Muscle of leg (tissue), 3 donors: ENCODE measurements at regions not wholly inside any gene's neighbourhood (a gene's known extent, or its start where the extent isn't known, plus 50 kb on each side); places are given as distances from the start of the nearest gene placed in this dataset.
A peak's percentile ranks its signal among the peaks of the same experiment; 100 is the strongest.

Source experiments
- DNase-seq: peaks from one replicate; pipeline ENCODE4 v3.0.0; 2013
- H3K27ac ChIP-seq: one replicate; pipeline ENCODE4 v1.5.1; 2013; ENCODE audit warnings: mild to moderate bottlenecking, low read length, control low read depth
- H3K27me3 ChIP-seq: one replicate; pipeline ENCODE4 v1.6.1; 2013; ENCODE audit warnings: low read length; ENCODE audit not compliant: control insufficient read depth, insufficient read depth
- H3K36me3 ChIP-seq: one replicate; pipeline ENCODE4 v1.6.1; 2013; ENCODE audit warnings: low read length; ENCODE audit not compliant: control insufficient read depth, insufficient read depth
- H3K4me1 ChIP-seq: one replicate; pipeline ENCODE4 v1.6.1; 2013; ENCODE audit warnings: low read length; ENCODE audit not compliant: control insufficient read depth, insufficient read depth
- H3K4me3 ChIP-seq: one replicate; pipeline ENCODE4 v1.5.1; 2013; ENCODE audit warnings: low read length, control low read depth
- H3K9me3 ChIP-seq: replicated peaks from 2 replicates; pipeline ENCODE4 v1.6.1; 2013; ENCODE audit warnings: low read depth, low read length; ENCODE audit not compliant: control insufficient read depth
- WGBS: methylation state at CpG from one replicate; pipeline ENCODE4 v1.1.5; 2013; ENCODE audit warnings: missing lambda C conversion rate; ENCODE audit not compliant: insufficient coverage; 5-methylcytosine and 5-hydroxymethylcytosine counted together

- Histone ChIP-seq H3K4me1 (peaks cover 12% of the 10 kb centered on the region), H3K36me3 (no peaks in the 10 kb centered on the region), H3K4me3 (peak overlapping the region; percentile 83), H3K9me3 (no peaks in the 10 kb centered on the region), H3K27me3 (peaks cover 5% of the 10 kb centered on the region), H3K27ac (peak overlapping the region; percentile 91)
- under 1% methylated on average over 86 of the region's 96 CpGs for WGBS
- DNase-seq: peak; percentile 76
These were observed 413.7 kb downstream of the PCNX1 start for GRCh38 chr14:71320734-71321573.

GRCh38 chr14:71321574-71322315, 414.5 kb downstream of the PCNX1 start:
- Histone ChIP-seq H3K4me3 (peak overlapping the region; percentile 83), H3K27me3 (peaks cover 5% of the 10 kb centered on the region), H3K36me3 (no peaks in the 10 kb centered on the region), H3K4me1 (peaks cover 12% of the 10 kb centered on the region), H3K27ac (peak overlapping the region; percentile 83), H3K9me3 (no peaks in the 10 kb centered on the region)
- 0% methylated on average over 9 of the region's 25 CpGs for WGBS
- peak; percentile 80 for DNase-seq

- Histone ChIP-seq H3K27ac (no peak overlapping the region), H3K36me3 (no peaks in the 10 kb centered on the region), H3K27me3 (peaks cover 5% of the 10 kb centered on the region), H3K4me1 (peaks cover 12% of the 10 kb centered on the region), H3K9me3 (no peaks in the 10 kb centered on the region), H3K4me3 (no peak overlapping the region)
- WGBS: 30% methylated on average over 2 of the region's 2 CpGs
- DNase-seq: peak; percentile 82
These were observed 415.5 kb downstream of the PCNX1 start for GRCh38 chr14:71322655-71323250.

- no peak for DNase-seq
- peaks cover 5% of the 10 kb centered on the region for H3K27me3 ChIP-seq
- H3K9me3 ChIP-seq: no peaks in the 10 kb centered on the region
- no peak overlapping the region for H3K4me3 ChIP-seq
- H3K36me3 ChIP-seq: no peaks in the 10 kb centered on the region
- H3K27ac ChIP-seq: no peak overlapping the region
- peaks cover 8% of the 10 kb centered on the region for H3K4me1 ChIP-seq
- WGBS: 47% methylated on average over 3 of the region's 6 CpGs
These were observed 417.6 kb downstream of the PCNX1 start for GRCh38 chr14:71324767-71325272.

- no peak for DNase-seq
- Histone ChIP-seq H3K27me3 (no peaks in the 10 kb centered on the region), H3K4me3 (no peak overlapping the region), H3K4me1 (no peaks in the 10 kb centered on the region), H3K9me3 (no peaks in the 10 kb centered on the region), H3K27ac (no peak overlapping the region), H3K36me3 (no peaks in the 10 kb centered on the region)
- 71% methylated on average over 1 of the region's 1 CpG for WGBS
These were observed 420.4 kb downstream of the PCNX1 start for GRCh38 chr14:71327691-71328090.

- no peaks in the 10 kb centered on the region for H3K36me3 ChIP-seq
- H3K4me1 ChIP-seq: no peaks in the 10 kb centered on the region
- H3K27me3 ChIP-seq: no peaks in the 10 kb centered on the region
- no peaks in the 10 kb centered on the region for H3K9me3 ChIP-seq
- H3K27ac ChIP-seq: no peak overlapping the region
- no peak overlapping the region for H3K4me3 ChIP-seq
- DNase-seq: no peak
These were observed 420.9 kb downstream of the PCNX1 start for GRCh38 chr14:71328183-71328582.

GRCh38 chr14:71328954-71329353, 421.7 kb downstream of the PCNX1 start:
- no peak overlapping the region for H3K4me3 ChIP-seq
- H3K4me1 ChIP-seq: no peaks in the 10 kb centered on the region
- H3K27ac ChIP-seq: no peak overlapping the region
- WGBS: no CpG with 5 or more reads among the region's 5 CpGs
- DNase-seq: no peak
- H3K36me3 ChIP-seq: no peaks in the 10 kb centered on the region
- H3K27me3 ChIP-seq: no peaks in the 10 kb centered on the region
- no peaks in the 10 kb centered on the region for H3K9me3 ChIP-seq

GRCh38 chr14:71331403-71331802, 424.1 kb downstream of the PCNX1 start:
- no CpG with 5 or more reads among the region's 3 CpGs for WGBS
- no peak for DNase-seq
- Histone ChIP-seq H3K9me3 (no peaks in the 10 kb centered on the region), H3K4me3 (no peak overlapping the region), H3K27me3 (no peaks in the 10 kb centered on the region), H3K4me1 (no peaks in the 10 kb centered on the region), H3K36me3 (no peaks in the 10 kb centered on the region), H3K27ac (no peak overlapping the region)

- Histone ChIP-seq H3K36me3 (no peaks in the 10 kb centered on the region), H3K4me1 (no peaks in the 10 kb centered on the region), H3K27me3 (no peaks in the 10 kb centered on the region), H3K4me3 (no peak overlapping the region), H3K9me3 (no peaks in the 10 kb centered on the region), H3K27ac (no peak overlapping the region)
- DNase-seq: no peak
These were observed 425.2 kb downstream of the PCNX1 start for GRCh38 chr14:71332476-71332875.

- DNase-seq: no peak
- H3K27ac ChIP-seq: no peak overlapping the region
- H3K36me3 ChIP-seq: no peaks in the 10 kb centered on the region
- WGBS: 94% methylated on average over 1 of the region's 1 CpG
- H3K9me3 ChIP-seq: no peaks in the 10 kb centered on the region
- H3K4me1 ChIP-seq: no peaks in the 10 kb centered on the region
- H3K27me3 ChIP-seq: no peaks in the 10 kb centered on the region
- H3K4me3 ChIP-seq: no peak overlapping the region
These were observed 426.4 kb downstream of the PCNX1 start for GRCh38 chr14:71333705-71334104.
